Left forelimb (tissue), 1 donor: ENCODE measurements at regions not wholly inside any gene's neighbourhood (a gene's known extent, or its start where the extent isn't known, plus 50 kb on each side); places are given as distances from the start of the nearest gene placed in this dataset.

Experiments
- DNase-seq: peaks from one replicate; pipeline ENCODE4 v3.0.0-alpha.2; 2018; ENCODE audit warnings: low spot score

DNA sequence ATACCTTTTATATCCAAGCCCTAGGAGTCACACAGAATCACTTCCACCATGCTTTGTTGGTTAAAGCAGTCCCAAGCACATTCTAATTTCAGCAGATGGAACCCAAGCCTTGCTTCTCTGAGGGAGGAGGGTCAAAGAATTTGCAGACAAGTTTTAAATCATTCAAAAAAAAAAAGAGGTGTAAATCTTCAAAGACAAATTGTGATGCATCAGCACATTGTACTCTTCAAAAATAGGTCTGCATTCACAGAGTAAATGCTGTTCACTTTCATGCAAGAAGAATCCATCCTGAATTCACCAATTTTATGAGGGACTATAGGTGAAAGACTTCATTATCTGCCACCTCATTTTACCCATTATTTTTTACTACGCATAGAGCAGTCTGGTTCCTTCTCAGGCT lies 321.8 kb upstream of the PRDM1 start:
- DNase-seq = no peak

DNA sequence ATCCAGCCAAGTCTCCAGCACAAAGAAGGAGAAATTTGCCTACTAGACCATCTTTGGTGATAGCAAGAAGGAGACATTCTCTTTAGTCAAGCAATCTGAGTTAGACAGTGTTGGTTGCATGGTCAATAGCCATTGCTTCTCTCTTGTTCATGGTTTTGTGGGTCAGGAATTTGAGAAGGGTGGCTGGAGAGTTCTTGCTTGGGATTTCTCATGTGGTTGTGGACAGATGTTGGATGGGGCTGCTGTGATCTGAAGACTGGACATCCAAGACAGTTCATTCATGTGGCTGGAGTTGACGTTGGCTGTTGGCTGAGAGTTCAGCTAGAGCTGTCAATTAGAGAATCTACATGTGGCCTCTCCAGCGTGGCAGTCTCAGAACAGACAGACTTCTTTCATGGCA lies 322.3 kb upstream of the PRDM1 start:
- no peak for DNase-seq

DNA sequence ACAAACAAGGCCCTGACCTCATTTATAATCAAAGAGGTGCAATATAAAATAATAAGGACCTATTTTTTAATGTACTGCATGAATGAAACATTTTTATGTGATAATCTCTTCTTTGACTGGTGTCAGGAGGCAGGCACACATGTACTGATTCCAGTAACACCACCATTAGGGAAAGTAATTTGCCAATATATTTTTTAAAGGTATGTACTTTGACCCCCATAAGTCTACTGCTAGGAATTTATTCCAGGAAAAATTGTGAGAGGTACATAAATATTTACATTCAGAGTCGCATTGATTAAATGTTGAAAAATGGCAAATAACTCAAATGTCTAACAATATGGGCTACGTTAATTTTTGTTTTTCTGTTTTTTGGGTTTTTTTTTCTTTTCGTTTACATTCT lies 325.4 kb upstream of the PRDM1 start:
- DNase-seq = no peak

DNA sequence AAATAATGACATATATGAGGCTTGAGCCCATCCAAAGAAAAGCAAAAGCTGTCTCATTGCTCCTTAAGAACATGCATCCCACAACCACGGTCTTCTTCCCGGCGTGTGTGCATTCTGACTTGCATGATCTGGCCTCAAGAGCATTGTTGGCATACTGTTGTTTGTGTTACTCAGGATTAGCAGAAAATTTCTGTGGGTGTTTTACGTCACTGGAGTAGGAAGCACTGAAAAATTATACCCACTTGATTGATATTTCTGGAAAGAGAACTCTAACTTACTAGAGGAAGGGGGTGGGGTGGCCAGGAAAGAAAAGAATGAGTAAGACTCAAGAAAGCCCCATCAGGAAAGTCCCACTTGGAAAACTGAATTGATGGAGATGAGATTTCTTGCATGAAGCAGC lies 326.2 kb upstream of the PRDM1 start:
- no peak for DNase-seq

DNA sequence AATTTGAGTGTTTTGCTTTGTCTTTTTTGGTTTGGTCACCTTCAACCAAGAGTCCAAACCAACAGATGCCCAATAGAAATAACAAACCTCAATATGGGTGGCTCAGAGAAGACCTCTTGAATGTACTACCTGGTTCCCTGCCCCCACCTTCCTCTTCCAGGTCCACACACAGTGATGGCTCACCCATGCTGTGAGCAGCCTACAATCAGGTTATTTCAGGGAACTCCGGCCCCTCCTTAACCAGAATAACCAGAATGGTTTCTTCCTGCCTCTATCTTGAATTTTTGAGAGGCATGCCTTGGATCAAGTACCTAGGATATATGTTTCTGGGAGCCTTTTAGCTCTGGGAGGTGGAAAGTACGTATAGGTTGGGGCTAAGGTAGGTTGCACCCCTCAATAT lies 327.1 kb upstream of the PRDM1 start:
- DNase-seq = no peak

DNA sequence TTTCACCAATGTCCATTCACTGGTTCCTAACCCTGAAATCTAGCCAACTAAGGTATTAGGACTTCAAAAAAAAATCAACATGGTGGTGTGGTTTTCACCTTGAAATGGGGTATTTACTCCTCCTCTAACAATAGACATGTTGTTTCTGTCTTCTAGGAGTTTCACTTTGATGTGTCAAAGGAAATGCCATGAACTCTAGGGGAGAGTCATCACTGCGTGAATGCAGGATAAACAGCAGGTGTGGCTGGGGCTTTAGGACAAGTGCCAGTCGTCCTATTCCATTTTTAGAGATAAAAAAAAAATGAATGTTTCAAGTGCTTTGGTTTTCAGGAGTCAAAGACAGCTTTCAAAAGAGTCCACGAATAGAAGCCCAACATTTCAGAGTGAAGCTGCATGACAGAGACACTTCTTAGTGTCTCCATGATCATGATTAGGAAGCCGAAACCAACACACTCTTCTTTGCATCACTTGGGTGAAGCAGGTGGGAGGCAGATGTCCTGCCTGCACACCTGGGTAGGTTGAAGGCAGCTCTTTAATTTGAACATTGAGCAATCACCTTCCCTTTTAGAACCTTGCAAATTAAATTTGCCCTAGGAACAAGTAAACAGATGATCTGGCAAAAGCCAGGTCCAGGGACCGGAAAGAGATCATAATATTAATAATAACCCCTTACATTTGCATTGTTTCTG lies 328.5 kb upstream of the PRDM1 start:
- no peak for DNase-seq

DNA sequence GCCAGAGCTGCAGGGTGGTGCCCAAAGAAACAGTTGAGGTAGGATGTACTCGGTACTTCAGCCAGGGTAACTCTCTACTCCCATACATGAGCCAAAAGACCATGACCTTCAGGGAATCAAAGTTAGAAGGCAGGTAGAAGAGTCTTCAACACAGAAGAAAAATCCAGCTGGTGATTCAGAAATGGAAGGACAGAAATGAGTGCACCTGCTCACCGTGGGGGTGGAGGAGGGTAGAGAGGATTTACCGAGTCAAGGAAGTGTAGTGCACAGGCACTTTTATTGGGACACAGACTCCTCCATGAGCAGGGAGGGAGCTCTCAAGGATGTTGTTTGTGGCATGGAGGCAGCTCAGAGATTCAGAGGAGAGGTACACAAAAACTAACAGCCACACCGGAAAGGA lies 330.3 kb upstream of the PRDM1 start:
- DNase-seq = no peak

DNA sequence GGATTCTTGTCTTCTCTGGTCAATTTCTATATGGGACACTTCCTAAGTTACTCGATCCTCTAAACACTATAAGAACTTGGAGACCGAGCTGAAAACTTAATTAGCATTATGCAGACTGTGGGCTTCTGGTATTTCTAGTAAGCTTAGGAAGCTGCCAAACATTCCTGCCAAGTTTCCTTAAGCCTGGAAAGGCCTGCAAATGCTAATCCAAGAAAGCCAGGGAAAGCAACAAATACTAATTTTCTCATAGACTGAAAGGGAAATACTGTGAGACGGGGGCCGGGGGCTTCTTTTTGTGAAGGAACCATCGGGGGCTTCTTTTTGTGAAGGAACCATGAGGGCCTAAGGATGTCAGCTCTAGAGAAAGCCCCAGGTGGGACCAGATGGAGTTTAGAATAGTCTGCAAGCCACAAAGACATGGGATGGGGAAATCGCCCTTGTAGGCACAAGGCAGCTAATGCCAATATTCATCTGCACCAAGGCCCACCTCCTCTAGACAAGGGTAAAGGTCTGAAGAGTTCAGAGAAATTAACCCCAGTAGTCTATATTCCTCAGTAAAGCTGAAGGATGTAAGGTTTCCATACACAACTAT lies 332.4 kb upstream of the PRDM1 start:
- no peak for DNase-seq

DNA sequence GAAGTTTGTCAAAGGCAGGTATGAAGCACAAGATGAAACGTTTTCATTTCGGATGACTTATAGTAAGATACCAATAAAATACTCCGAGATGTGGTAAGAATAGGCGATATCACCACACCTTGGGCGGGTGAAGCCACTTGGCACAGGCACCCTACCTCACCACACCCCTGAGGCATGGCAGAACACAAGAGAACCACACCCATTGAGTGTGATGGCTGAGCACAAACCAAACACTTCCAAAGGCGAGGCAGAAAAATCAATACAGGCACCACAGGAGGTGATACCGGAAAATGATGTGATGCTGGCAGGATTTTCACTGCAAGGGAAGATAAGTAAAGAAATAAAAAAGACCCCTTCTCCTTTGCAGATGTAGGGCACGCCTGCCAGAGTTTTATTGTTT lies 332.9 kb upstream of the PRDM1 start:
- DNase-seq = no peak

DNA sequence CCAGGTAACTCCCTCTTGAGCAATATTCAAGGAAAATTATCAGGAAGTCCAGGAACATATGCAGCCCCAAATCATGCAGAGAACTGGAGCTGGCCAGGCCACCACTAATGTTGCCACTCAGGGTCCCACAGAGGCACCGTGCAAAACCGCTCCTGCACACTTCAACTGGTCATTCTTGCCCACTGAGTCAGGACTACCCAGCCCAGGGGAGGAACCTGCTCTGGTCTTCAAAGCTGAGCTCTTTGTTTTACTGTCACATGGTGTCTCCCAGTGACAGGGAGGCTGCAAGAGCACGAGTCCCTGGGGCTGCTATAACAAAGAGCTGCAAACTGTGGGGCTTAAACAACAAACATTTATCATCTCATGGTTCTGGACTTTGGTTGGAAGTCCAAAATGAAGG lies 336.0 kb upstream of the PRDM1 start:
- no peak for DNase-seq

DNA sequence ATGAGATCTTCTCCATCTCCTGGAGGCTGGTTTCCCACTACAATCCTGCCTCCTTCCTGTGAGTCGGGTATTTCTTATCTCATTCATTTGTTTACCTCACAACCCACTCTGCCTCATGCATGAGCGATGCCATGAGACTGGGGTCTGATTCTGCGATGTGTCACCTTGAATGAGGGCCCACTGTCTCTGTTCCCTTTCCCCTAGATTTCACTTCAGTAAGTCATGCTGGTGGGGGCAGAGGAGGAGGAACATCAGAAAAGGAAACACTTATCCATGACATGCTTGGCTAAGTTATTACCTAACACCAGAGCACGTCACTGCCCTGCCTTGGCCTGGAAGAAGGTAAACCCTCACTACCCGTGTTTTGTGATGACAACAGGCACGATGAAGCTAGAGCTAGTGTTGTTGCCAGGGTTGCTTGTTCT lies 337.4 kb upstream of the PRDM1 start:
- DNase-seq = no peak

DNA sequence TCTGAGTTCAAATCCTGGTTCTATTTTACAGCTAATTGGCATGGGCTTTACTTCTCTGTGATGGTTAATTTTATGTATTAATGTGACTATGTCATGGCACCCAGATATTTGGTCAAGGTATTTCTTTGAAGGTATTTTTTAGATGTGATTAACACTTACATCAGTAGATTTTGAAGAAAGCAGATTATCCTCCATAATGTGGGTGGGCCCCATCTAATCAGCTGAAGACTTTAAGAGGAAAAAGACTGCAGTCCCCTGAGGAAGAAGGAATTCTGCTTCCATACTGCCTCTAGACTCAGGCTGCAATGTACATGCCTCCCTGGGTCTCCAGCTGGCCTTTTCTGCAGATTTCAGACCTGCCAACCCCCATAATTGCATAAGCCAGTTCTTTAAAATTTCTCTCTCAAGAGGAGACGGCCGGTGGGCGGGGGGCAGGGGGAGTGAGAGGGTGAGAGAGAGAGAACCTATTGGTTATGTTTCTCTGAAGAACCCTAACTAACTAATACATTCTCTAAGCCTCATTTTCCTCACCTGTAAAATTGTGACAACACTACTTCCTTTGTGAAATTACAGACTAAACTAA lies 338.2 kb upstream of the PRDM1 start:
- DNase-seq = no peak

DNA sequence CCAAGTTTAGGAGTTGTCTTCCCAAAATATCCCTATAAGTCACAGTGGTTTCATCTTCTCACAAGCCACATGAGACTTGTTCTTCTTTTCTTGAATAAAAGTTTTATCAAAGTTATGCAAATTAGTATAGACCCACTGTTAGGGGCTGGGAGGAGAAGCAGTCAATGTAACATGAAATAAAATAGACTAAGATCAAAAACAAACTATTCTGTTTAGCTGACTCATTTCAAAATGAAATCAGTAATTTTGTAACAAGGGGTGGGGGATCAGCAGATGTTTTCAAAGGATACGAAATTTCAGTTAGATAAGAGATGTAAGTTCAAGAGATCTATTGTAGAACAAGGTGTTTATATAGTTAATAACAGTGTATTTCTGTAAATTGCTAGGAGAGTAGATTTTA lies 339.6 kb upstream of the PRDM1 start:
- DNase-seq = no peak

DNA sequence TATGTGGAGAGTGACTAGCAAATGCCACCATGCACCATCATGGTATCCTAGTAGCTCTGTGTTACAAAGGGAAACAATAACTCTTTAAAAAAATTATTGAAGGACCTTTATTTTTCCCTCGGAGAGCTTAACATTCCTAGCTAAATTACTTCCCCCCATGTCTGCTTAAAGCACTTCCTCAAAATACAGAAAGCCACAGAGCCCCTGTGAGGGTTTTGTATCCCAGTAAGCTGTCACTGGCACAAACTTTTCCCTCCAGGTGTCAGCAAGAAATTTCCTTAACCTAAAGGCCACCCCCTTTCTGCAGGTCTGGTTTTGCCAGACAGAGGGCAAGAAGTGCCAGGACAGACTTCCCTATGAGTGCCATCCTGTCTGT lies 340.0 kb upstream of the PRDM1 start:
- no peak for DNase-seq

DNA sequence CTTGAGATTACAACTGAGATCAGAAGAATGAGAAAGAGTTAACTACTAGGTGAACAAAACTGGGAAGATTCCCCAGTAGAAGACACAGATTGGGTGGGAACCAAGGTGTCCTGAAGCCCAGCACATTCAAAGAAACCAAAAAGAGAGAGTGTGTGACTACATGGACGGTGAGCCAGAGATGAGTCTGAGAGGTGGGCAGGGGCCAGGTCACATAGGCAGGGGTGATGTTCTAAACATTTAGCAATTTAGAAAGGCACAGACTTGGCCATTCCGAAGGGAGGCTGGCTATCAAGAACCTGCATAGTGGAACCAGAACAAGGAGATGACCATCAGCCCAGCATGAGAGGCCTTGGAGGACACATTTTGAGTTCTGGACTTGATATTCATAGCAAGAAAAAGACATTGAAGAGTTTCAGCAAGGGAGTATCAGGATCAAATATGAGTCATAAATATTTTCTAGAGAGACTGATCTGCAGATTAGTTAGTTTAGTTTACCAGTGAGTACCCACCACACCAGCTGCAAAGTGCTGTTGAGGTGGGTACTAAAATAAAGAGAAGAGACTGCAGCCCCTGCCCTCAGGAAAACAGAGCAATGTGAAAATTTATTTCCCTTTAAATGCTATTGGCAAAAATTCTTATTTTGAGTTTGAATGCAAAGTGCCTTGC lies 340.5 kb upstream of the PRDM1 start:
- no peak for DNase-seq

DNA sequence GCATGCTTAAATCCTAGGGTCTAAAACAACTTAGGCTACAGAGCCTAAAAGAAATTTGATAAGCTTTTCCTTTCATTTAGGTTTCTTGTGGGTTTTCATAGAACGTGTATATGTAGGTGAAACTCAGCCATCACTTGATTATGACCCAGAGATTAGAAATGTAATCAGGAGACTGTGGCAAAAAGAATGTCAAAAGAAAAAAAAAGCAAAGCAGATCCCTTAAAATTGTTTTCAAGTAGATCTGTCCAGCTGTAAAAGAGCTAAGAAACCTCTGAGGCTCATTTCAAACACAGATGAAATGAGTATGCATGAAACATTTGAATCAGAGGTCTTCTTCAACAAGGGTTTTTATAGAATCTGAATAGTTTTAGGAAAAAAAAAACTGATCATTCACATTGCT lies 341.3 kb upstream of the PRDM1 start:
- DNase-seq = no peak

DNA sequence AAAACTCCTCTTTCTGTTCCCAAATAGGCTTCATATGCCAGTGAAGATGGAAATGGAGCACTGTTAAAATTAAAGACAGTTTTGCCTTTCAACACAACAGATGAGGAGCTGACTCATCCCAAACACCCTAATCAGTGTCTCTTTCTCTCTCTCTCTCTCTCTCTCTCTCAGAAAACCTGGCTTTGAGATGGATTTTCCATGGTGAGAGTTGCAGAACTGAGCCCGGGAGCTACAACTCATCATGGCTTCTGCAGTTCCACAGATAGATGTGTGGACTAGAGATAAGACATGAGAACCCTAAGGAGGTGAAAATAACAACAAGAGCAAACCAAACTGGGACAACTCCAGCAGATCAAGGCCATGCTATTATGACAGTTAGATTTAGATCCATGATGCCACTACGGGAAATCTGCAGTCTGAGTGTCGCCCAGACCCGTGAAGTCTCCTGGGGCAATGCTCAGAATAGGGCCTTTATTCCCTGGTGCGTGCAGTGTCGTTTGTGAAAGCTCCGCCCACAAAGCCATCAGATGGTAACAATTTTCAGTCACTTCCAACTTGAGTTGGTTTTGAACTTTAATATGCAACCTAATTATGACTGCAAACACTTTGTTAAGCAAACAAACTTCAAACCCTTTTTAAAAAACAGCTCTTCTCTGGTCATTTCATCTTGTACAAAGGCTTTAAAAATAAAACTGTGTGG lies 338.2 kb upstream of the PREP start:
- DNase-seq = no peak

DNA sequence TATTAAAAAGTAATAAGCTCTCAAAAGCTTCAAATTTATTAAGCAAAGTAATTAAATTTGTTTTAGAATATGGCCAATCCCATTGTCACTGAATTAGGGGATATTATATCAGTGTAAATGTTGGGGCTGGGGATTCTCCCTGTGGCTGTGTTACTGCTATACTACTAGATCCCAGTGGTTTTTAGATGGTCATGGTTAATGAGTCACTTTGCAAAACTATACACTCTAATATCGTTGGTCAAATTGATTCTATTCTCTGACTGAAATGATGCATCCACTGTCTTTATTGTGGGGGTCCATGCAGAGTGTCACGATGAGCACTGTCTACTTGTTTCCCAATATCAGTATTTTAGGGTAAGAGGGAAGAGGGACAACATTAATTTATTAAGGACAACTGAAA lies 336.9 kb upstream of the PREP start:
- DNase-seq = no peak

DNA sequence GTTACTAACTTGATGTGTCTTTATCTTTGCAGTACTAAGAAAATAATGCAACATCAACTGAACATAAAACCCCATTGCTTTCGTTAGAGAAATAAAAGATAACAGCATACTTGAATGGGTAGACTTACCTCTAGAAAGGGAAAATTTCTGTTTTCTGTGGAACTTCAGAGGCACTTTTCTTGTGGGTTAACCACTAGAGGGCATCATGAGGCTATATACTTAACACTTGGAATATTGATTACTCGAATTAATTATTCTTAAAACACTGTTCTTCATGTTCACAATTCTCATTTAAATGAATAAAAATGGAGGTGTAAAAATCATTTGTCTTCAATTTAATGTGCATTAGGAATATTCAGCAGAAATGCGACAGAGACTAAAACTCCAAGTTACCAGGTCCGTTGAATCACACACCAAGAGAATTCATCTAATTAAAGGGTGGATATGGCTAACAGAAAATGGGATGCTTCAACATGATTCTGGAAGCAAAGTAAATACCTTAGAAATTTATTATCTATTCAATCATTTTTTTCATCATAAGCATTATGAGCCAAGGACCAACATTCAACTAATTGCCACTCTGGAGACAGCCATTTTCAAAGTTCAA lies 330.8 kb upstream of the PREP start:
- no peak for DNase-seq

DNA sequence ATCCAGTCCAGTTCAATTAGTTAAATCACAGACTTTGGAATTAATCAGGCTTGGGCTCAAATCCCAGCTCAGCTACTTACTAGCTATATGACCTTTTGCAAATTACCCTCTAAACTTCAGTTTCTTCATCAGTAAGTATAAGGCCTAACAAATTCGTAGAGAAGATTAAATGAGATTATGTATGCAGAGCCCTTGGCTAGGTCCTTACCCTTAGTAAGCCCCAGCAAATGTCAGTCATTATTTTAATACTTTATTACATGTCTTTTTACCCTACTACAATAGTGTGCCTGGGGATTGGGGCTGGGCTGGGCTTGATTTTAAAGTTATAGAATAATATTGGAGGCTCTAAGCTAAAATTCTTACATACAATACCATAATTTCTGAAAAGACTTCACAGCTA lies 326.1 kb upstream of the PREP start:
- no peak for DNase-seq

DNA sequence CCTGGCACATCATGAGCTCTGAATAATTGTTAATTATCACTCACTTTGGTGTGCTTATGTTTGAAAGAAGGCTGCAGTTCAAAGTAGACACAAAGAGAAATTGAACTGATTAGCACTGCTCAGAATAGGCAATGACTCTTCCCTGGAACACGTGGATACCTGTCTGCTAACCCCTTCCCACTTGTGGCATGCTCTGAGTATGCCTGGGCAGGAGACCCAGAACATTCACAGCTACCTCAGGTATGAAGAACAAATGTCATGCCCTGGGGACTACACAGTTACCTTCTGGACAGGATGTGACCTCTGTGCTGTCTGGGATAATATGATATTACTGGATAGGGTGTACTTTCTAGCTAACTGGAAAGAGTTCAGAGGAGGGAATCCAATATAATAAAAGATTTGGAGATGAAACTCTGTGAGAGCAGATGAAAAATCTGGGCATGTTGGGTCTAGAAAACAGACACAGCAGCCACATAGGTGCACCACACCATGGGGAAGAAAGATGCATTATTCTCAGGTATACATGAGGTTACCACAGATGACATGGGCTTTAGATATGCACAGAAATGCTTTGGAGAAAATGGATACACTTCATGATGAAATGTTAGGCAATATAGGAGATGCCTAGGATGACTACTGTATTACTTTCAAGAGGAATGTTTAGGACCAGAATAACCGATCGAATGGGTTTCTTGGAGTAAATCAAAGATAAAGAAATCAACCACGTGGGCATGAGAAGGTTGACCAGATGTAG lies 324.2 kb upstream of the PREP start:
- no peak for DNase-seq

DNA sequence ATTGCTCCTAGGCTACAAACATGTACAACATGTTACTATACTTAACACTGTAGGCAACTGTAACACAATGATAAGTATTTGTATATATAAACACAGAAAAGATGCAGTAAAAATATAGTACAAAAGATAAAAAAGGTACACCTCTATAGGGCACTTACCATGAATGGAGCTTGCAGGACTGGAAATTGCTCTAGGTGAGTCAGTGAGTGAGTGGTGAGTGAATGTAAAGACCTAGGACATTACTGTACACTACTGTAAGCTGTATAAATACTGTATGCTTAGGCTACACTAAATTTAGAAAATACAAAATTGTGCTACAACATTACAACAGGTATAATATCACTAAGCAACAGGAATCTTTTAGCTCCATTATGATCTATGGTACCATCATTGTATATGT lies 312.0 kb upstream of the PREP start:
- DNase-seq = no peak
